ENCODE measurements at regions not wholly inside any gene's neighbourhood (a gene's known extent, or its start where the extent isn't known, plus 50 kb on each side); places are given as distances from the start of the nearest gene placed in this dataset.

GRCh38 chr6:50589751-50590470 lies 123.4 kb upstream of the TFAP2D start:
- Histone ChIP-seq H3K79me1 (ENCODE audit: low read depth in 1 of 2, low read length in 2 of 2) (no peaks in the 10 kb centered on the region), H2BK20ac (ENCODE audit: low read depth, low read length) (no peak overlapping the region), H3K56ac (ENCODE audit: extremely low read depth, insufficient read depth, low read length) (no peak overlapping the region), H3K14ac (replicated peaks; ENCODE audit: low read depth, low read length) (no peak overlapping the region), H2BK120ac (ENCODE audit: low read depth, low read length) (no peak overlapping the region), H4K20me1 (ENCODE audit: insufficient read depth, low read length) (no peaks in the 10 kb centered on the region), H4K5ac (ENCODE audit: low read depth, low read length) (no peak overlapping the region), H3K9me3 (ENCODE audit: control insufficient read depth, insufficient read depth, low read length) (no peaks in the 10 kb centered on the region), H3K23ac (ENCODE audit: low read depth, low read length) (no peak overlapping the region), H2BK15ac (ENCODE audit: low read depth, low read length) (no peak overlapping the region), H4K91ac (ENCODE audit: insufficient read depth, low read depth, low read length) (no peak overlapping the region), H3K36me3 (ENCODE audit: control insufficient read depth, insufficient read depth, low read length) (no peaks in the 10 kb centered on the region), H2AFZ (replicated peaks; ENCODE audit: low read length, poor library complexity) (no peak overlapping the region), H3K18ac (ENCODE audit: low read depth, low read length) (no peak overlapping the region), H3K9ac (ENCODE audit: low read depth, low read length) (no peak overlapping the region), H3K27ac (ENCODE audit: insufficient read depth, low read length) (no peak overlapping the region), H3K27me3 (ENCODE audit: control insufficient read depth, insufficient read depth, low read length) (no peaks in the 10 kb centered on the region), H3K4me3 (ENCODE audit: insufficient read depth, low read depth, low read length) (no peak overlapping the region), H4K8ac (ENCODE audit: low read depth in 2 of 2, low read length in 2 of 2) (no peak overlapping the region), H2AK5ac (ENCODE audit: low read depth, low read length) (no peak overlapping the region), H2BK5ac (ENCODE audit: low read depth, low read length, poor library complexity, severe bottlenecking) (no peak overlapping the region), H3K4ac (ENCODE audit: low read depth, low read length) (no peak overlapping the region), H3K4me1 (ENCODE audit: control insufficient read depth, insufficient read depth, low read length) (no peaks in the 10 kb centered on the region), H3K9me1 (ENCODE audit: insufficient read depth, low read length) (no peaks in the 10 kb centered on the region), H3K4me2 (ENCODE audit: low read depth, low read length) (no peak overlapping the region), H2AK9ac (replicated peaks; ENCODE audit: low read depth, low read length, poor library complexity) (no peak overlapping the region)
- intact Hi-C loops (cut with micrococcal nuclease) = loop anchor here (5.0 kb wide), 1 partner anchor 522 kb away; no protein-coding TSS in a partner anchor
- no peak for ATAC-seq (ENCODE audit: low read depth)
- DNase-seq = no peak
- in situ Hi-C loops (cut with MboI; ENCODE audit: low sequenced_read_pairs) = no loop called here
- WGBS, 2 experiments (ENCODE audit: extremely low coverage in 2 of 2, insufficient read length in 1 of 2) = no CpG with 5 or more reads among the region's 5 CpGs
- no TSS peak for BruUV-seq (replicated peaks)
- TF ChIP-seq ELK1 (IDR thresholded peaks at IDR 0.05; ENCODE audit: borderline replicate concordance, low read depth, low read length) (no peak), NFE2L2 (IDR thresholded peaks at IDR 0.05; ENCODE audit: low read depth, low read length) (no peak), CTCF (conservative IDR thresholded peaks at IDR 0.05; ENCODE audit: low read depth, low read length) (no peak), RFX5 (IDR thresholded peaks at IDR 0.05; ENCODE audit: low read depth, low read length) (no peak), CEBPB (IDR thresholded peaks at IDR 0.05; ENCODE audit: low read depth, low read length) (no peak), BHLHE40 (IDR thresholded peaks at IDR 0.05; ENCODE audit: low read depth, low read length) (no peak), RAD21 (IDR thresholded peaks at IDR 0.05; ENCODE audit: low read length) (no peak), MAFK (IDR thresholded peaks at IDR 0.05; ENCODE audit: low read depth, low read length) (no peak)
- ChIA-PET POLR2A (ENCODE audit: unreplicated experiment) (no interaction called here), CTCF (no interaction called here)
- dilution Hi-C loops (cut with HindIII; ENCODE audit: low sequenced_read_pairs, unreplicated experiment) = no loop called here
